ENCODE measurements at regions not wholly inside any gene's neighbourhood (a gene's known extent, or its start where the extent isn't known, plus 50 kb on each side); places are given as distances from the start of the nearest gene placed in this dataset.

- no peak for DNase-seq
- Histone ChIP-seq H2AFZ (no peak overlapping the region), H3K9me2 (ENCODE audit: insufficient read depth) (no peaks in the 10 kb centered on the region), H3K27ac (no peak overlapping the region), H3K4me1 (replicated peaks; ENCODE audit: insufficient read depth) (no peaks in the 10 kb centered on the region), H3K27me3 (ENCODE audit: insufficient read depth, low read depth) (no peaks in the 10 kb centered on the region), H3K79me2 (ENCODE audit: low read depth) (no peaks in the 10 kb centered on the region), H4K20me1 (ENCODE audit: insufficient read depth) (no peaks in the 10 kb centered on the region), H3K4me2 (no peak overlapping the region), H3K36me3 (ENCODE audit: low read depth) (no peaks in the 10 kb centered on the region), H3K9me3 (ENCODE audit: insufficient read depth, low read depth) (no peaks in the 10 kb centered on the region), H3K4me3 (no peak overlapping the region), H3F3A (ENCODE audit: insufficient read depth, low read depth) (no peaks in the 10 kb centered on the region)
- CTCF ChIA-PET = no interaction called here
- POLR2A ChIA-PET (ENCODE audit: unreplicated experiment) = no interaction called here
- TF ChIP-seq CTCF (conservative IDR thresholded peaks at IDR 0.05) (no peak), EZH2 (IDR thresholded peaks at IDR 0.05; ENCODE audit: low read depth) (no peak)
- BruUV-seq (replicated peaks) = no TSS peak
- intact Hi-C loops (cut with micrococcal nuclease; ENCODE audit: unreplicated experiment) = no loop called here
These were observed 254.6 kb downstream of the GASK1B start for GRCh38 chr4:157918036-157918832.

GRCh38 chr4:157912212-157912611, 260.6 kb downstream of the GASK1B start:
- Histone ChIP-seq H3K79me2 (ENCODE audit: low read depth) (no peaks in the 10 kb centered on the region), H4K20me1 (ENCODE audit: insufficient read depth) (no peaks in the 10 kb centered on the region), H3K36me3 (ENCODE audit: low read depth) (no peaks in the 10 kb centered on the region), H3K27me3 (ENCODE audit: insufficient read depth, low read depth) (no peaks in the 10 kb centered on the region), H3K4me2 (no peak overlapping the region), H3F3A (ENCODE audit: insufficient read depth, low read depth) (no peaks in the 10 kb centered on the region), H3K27ac (no peak overlapping the region), H2AFZ (no peak overlapping the region), H3K4me1 (replicated peaks; ENCODE audit: insufficient read depth) (no peaks in the 10 kb centered on the region), H3K9me3 (ENCODE audit: insufficient read depth, low read depth) (no peaks in the 10 kb centered on the region), H3K9me2 (ENCODE audit: insufficient read depth) (no peaks in the 10 kb centered on the region; the same call in 1 of the 2 replicates), H3K4me3 (no peak overlapping the region)
- intact Hi-C loops (cut with micrococcal nuclease; ENCODE audit: unreplicated experiment) = no loop called here
- TF ChIP-seq CTCF (conservative IDR thresholded peaks at IDR 0.05) (no peak), EZH2 (IDR thresholded peaks at IDR 0.05; ENCODE audit: low read depth) (no peak)
- no TSS peak for BruUV-seq (replicated peaks)
- CTCF ChIA-PET = no interaction called here
- POLR2A ChIA-PET (ENCODE audit: unreplicated experiment) = no interaction called here
- DNase-seq = no peak

GRCh38 chr4:157911662-157912061, 261.2 kb downstream of the GASK1B start:
- CTCF ChIA-PET = no interaction called here
- TF ChIP-seq EZH2 (IDR thresholded peaks at IDR 0.05; ENCODE audit: low read depth) (no peak), CTCF (conservative IDR thresholded peaks at IDR 0.05) (no peak)
- Histone ChIP-seq H3K27ac (no peak overlapping the region), H3K4me2 (no peak overlapping the region), H3K27me3 (ENCODE audit: insufficient read depth, low read depth) (no peaks in the 10 kb centered on the region), H4K20me1 (ENCODE audit: insufficient read depth) (no peaks in the 10 kb centered on the region), H3K4me1 (replicated peaks; ENCODE audit: insufficient read depth) (no peaks in the 10 kb centered on the region), H3K4me3 (no peak overlapping the region), H3F3A (ENCODE audit: insufficient read depth, low read depth) (no peaks in the 10 kb centered on the region), H2AFZ (no peak overlapping the region), H3K9me3 (ENCODE audit: insufficient read depth, low read depth) (no peaks in the 10 kb centered on the region), H3K9me2 (ENCODE audit: insufficient read depth) (no peaks in the 10 kb centered on the region; the same call in 1 of the 2 replicates), H3K79me2 (ENCODE audit: low read depth) (no peaks in the 10 kb centered on the region), H3K36me3 (ENCODE audit: low read depth) (no peaks in the 10 kb centered on the region)
- intact Hi-C loops (cut with micrococcal nuclease; ENCODE audit: unreplicated experiment) = no loop called here
- no peak for DNase-seq
- POLR2A ChIA-PET (ENCODE audit: unreplicated experiment) = no interaction called here
- no TSS peak for BruUV-seq (replicated peaks)

Data from PC-9 (cell line).